Prostate gland (tissue), 2 donors: ENCODE measurements at regions not wholly inside any gene's neighbourhood (a gene's known extent, or its start where the extent isn't known, plus 50 kb on each side); places are given as distances from the start of the nearest gene placed in this dataset.

Experiments
- POLR2A ChIP-seq: fragments of 450-650 bp; IDR thresholded peaks from one replicate; pipeline ENCODE4 v1.6.1; 2016; ENCODE audit warnings: antibody characterized with exemption, mild to moderate bottlenecking
- POLR2AphosphoS5 ChIP-seq: sonication (generic); formaldehyde crosslinking; IDR thresholded peaks from one replicate; pipeline ENCODE4 v1.6.1; 2017; ENCODE audit warnings: antibody characterized with exemption
- TF ChIP-seq, protein P1 (sequence below), 4 experiments: fragments of 200-600 bp in 2 of 4; fragments of 450-650 bp in 2 of 4; sonication (generic) in 2 of 4; IDR thresholded peaks; 1 replicate in 3 of 4; 2 replicates in 1 of 4; pipeline ENCODE4 v1.5.1; 2016 to 2019; ENCODE audit warnings: antibody characterized with exemption in 4 of 4, mild to moderate bottlenecking in 2 of 4, moderate library complexity in 2 of 4

DNA sequence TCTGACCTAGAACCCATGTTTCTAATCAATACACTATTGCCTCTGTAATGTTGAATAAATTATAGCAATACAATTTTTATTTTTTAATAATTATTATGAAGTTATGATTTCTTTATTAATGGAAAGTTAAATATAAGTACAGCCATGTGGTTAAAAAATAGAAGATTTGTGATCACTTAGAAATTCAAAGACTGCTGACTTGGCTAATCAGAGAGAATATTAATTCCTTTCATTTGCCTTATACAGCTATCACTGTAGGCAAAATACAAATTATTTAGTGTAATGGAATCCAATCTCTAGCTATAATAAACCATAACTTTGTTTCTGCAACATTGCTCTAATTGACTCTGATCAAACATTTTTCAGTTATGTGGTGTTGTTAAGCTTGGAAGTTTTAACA is 255.0 kb upstream of the TAS2R1 start:
- TF ChIP-seq, protein P1, sequence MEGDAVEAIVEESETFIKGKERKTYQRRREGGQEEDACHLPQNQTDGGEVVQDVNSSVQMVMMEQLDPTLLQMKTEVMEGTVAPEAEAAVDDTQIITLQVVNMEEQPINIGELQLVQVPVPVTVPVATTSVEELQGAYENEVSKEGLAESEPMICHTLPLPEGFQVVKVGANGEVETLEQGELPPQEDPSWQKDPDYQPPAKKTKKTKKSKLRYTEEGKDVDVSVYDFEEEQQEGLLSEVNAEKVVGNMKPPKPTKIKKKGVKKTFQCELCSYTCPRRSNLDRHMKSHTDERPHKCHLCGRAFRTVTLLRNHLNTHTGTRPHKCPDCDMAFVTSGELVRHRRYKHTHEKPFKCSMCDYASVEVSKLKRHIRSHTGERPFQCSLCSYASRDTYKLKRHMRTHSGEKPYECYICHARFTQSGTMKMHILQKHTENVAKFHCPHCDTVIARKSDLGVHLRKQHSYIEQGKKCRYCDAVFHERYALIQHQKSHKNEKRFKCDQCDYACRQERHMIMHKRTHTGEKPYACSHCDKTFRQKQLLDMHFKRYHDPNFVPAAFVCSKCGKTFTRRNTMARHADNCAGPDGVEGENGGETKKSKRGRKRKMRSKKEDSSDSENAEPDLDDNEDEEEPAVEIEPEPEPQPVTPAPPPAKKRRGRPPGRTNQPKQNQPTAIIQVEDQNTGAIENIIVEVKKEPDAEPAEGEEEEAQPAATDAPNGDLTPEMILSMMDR (IDR thresholded peaks at IDR 0.05) = no peak
- no peak for TF ChIP-seq POLR2A
- TF ChIP-seq POLR2AphosphoS5 = no peak
